ENCODE measurements at regions not wholly inside any gene's neighbourhood (a gene's known extent, or its start where the extent isn't known, plus 50 kb on each side); places are given as distances from the start of the nearest gene placed in this dataset.

- no TSS peak for BruUV-seq (replicated peaks)
- CTCF ChIA-PET, result no interaction called here
Measured at GRCh38 chr2:142581491-142581890, 296.0 kb upstream of the KYNU start.

GRCh38 chr2:142580691-142581090 is 296.8 kb upstream of the KYNU start:
- POLR2A ChIA-PET, result no interaction called here
- Mint-ChIP-seq H3K4me1 (ENCODE audit: low read depth, unreplicated experiment) (no peaks in the 10 kb centered on the region), H3K27me3 (ENCODE audit: insufficient read depth, unreplicated experiment) (peaks cover 18% of the 10 kb centered on the region), H3K27ac (ENCODE audit: unreplicated experiment) (no peak overlapping the region), H3K9me3 (ENCODE audit: unreplicated experiment) (no peaks in the 10 kb centered on the region), H3K4me3 (ENCODE audit: unreplicated experiment) (no peak overlapping the region), H3K36me3 (ENCODE audit: insufficient read depth, unreplicated experiment) (no peaks in the 10 kb centered on the region)
- no peaks in the 10 kb centered on the region for H3K9me3 ChIP-seq
- no peak for TF ChIP-seq CTCF (IDR thresholded peaks at IDR 0.05; ENCODE audit: insufficient read depth in 1 of 2, low read depth in 1 of 2, low read length in 1 of 2, severe bottlenecking in 1 of 2, unreplicated experiment in 1 of 2)
- H3K36me3 ChIP-seq (ENCODE audit: control insufficient read depth, insufficient read depth, low read length), result no peaks in the 10 kb centered on the region
- no peaks in the 10 kb centered on the region for H3K27me3 ChIP-seq (replicated peaks; ENCODE audit: control insufficient read depth, insufficient read depth, low read length)
- no TSS peak for BruUV-seq (replicated peaks)
- no peaks in the 10 kb centered on the region for H3K4me1 ChIP-seq
- DNase-seq, result no peak
- no peak overlapping the region for H3K4me3 ChIP-seq (ENCODE audit: low read depth, low read length)
- CTCF ChIA-PET, result no interaction called here
- intact Hi-C loops (cut with micrococcal nuclease; ENCODE audit: unreplicated experiment), result no loop called here

More at GRCh38 chr2:142581491-142581890, 296.0 kb upstream of the KYNU start:
- H3K36me3 Mint-ChIP-seq (ENCODE audit: insufficient read depth, unreplicated experiment), result no peaks in the 10 kb centered on the region
- peaks cover 18% of the 10 kb centered on the region for H3K27me3 Mint-ChIP-seq (ENCODE audit: insufficient read depth, unreplicated experiment)
- Histone ChIP-seq H3K4me1 (0 out of 2 replicates have a peak, but pooled peaks cover 4% of the 10 kb centered on the region), H3K9me3 (no peaks in the 10 kb centered on the region), H3K27me3 (replicated peaks; ENCODE audit: control insufficient read depth, insufficient read depth, low read length) (no peaks in the 10 kb centered on the region), H3K36me3 (ENCODE audit: control insufficient read depth, insufficient read depth, low read length) (no peaks in the 10 kb centered on the region), H3K4me3 (ENCODE audit: low read depth, low read length) (no peak overlapping the region)
- intact Hi-C loops (cut with micrococcal nuclease; ENCODE audit: unreplicated experiment), result no loop called here
- no peak for TF ChIP-seq CTCF (IDR thresholded peaks at IDR 0.05; ENCODE audit: insufficient read depth in 1 of 2, low read depth in 1 of 2, low read length in 1 of 2, severe bottlenecking in 1 of 2, unreplicated experiment in 1 of 2)
- no peak overlapping the region for H3K4me3 Mint-ChIP-seq (ENCODE audit: unreplicated experiment)
- POLR2A ChIA-PET, result no interaction called here
- no peaks in the 10 kb centered on the region for H3K9me3 Mint-ChIP-seq (ENCODE audit: unreplicated experiment)
- no peaks in the 10 kb centered on the region for H3K4me1 Mint-ChIP-seq (ENCODE audit: low read depth, unreplicated experiment)
- DNase-seq, result no peak
- H3K27ac Mint-ChIP-seq (ENCODE audit: unreplicated experiment), result no peak overlapping the region

DNA sequence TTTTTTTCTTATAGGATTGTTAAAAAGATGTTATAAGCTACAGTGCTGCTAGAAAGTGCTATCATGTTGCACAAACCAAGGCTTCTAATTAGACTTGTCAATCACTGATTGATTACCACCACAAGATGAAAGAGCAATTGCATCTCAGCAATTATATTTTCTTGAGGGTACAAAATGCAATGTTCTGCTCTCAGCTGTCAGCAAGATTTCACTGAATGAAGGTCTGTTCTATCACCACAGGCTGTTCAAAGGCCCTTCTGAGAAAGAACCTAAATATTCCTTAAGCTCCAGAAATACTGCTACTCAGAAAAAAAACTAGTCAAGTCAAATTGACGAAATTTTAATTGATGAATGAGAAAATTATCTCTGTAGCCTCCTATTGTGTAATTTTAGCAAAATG is 301.9 kb upstream of the KYNU start:
- DNase-seq, result no peak
- Mint-ChIP-seq H3K36me3 (ENCODE audit: insufficient read depth, unreplicated experiment) (no peaks in the 10 kb centered on the region), H3K4me1 (ENCODE audit: low read depth, unreplicated experiment) (no peaks in the 10 kb centered on the region), H3K4me3 (ENCODE audit: unreplicated experiment) (no peak overlapping the region), H3K27me3 (ENCODE audit: insufficient read depth, unreplicated experiment) (peaks cover 9% of the 10 kb centered on the region), H3K9me3 (ENCODE audit: unreplicated experiment) (no peaks in the 10 kb centered on the region), H3K27ac (ENCODE audit: unreplicated experiment) (no peak overlapping the region)
- H3K36me3 ChIP-seq (ENCODE audit: control insufficient read depth, insufficient read depth, low read length), result no peaks in the 10 kb centered on the region
- no peaks in the 10 kb centered on the region for H3K9me3 ChIP-seq
- intact Hi-C loops (cut with micrococcal nuclease; ENCODE audit: unreplicated experiment), result no loop called here
- ChIA-PET POLR2A (no interaction called here), CTCF (no interaction called here)
- no peaks in the 10 kb centered on the region for H3K27me3 ChIP-seq (replicated peaks; ENCODE audit: control insufficient read depth, insufficient read depth, low read length)
- BruUV-seq (replicated peaks), result no TSS peak
- H3K4me1 ChIP-seq, result no peaks in the 10 kb centered on the region
- TF ChIP-seq CTCF (IDR thresholded peaks at IDR 0.05; ENCODE audit: insufficient read depth in 1 of 2, low read depth in 1 of 2, low read length in 1 of 2, severe bottlenecking in 1 of 2, unreplicated experiment in 1 of 2), result no peak
- no peak overlapping the region for H3K4me3 ChIP-seq (ENCODE audit: low read depth, low read length)

All from Caco-2 (cell line).